IMR-90 (cell line): ENCODE measurements at regions not wholly inside any gene's neighbourhood (a gene's known extent, or its start where the extent isn't known, plus 50 kb on each side); places are given as distances from the start of the nearest gene placed in this dataset.

ENCODE experiments used
- ATAC-seq: fragments of 200-7000 bp; cut with Tn5 transposase; 2 replicates; pipeline ENCODE4 v1.9.1; 2020; ENCODE audit warnings: low read depth, mild to moderate bottlenecking, moderate library complexity
- BruUV-seq: library from RNA; stranded (reverse); fragments of 400-500 nt; replicated peaks from 2 replicates; lab custom pipeline; 2021; lab: Mats Ljungman, UMichigan
- CTCF ChIA-PET: fragments of 300-600 bp; formaldehyde crosslinking; extraction: SDS; loops from one replicate; lab custom pipeline; 2021; ENCODE audit warnings: antibody characterized with exemption; lab: Yijun Ruan, JAX
- POLR2A ChIA-PET: fragments of 300-600 bp; sonication (Branson Sonifier 250); formaldehyde crosslinking; loops from one replicate; lab custom pipeline; 2022; ENCODE audit warnings: antibody characterized with exemption; ENCODE audit not compliant: unreplicated experiment; lab: Charles Lee
- DNase-seq: peaks from one replicate; pipeline ENCODE4 v3.0.0; 2013
- H2AFZ ChIP-seq: replicated peaks from 2 replicates; pipeline ENCODE3; 2013; ENCODE audit warnings: low read length, mild to moderate bottlenecking; ENCODE audit not compliant: poor library complexity
- H2AK5ac ChIP-seq: 2 replicates; pipeline ENCODE4 v1.6.1; 2013; ENCODE audit warnings: low read depth, low read length, inconsistent platforms
- H2AK9ac ChIP-seq: replicated peaks from 2 replicates; pipeline ENCODE3; 2013; ENCODE audit warnings: mild to moderate bottlenecking, low read depth, low read length, moderate library complexity; ENCODE audit not compliant: poor library complexity
- H2BK120ac ChIP-seq: 2 replicates; pipeline ENCODE4 v1.6.1; 2013; ENCODE audit warnings: low read depth, low read length, inconsistent platforms
- H2BK15ac ChIP-seq: 3 replicates; pipeline ENCODE4 v1.6.1; 2013; ENCODE audit warnings: low read depth, low read length, inconsistent platforms
- H2BK20ac ChIP-seq: 2 replicates; pipeline ENCODE4 v1.6.1; 2013; ENCODE audit warnings: low read depth, mild to moderate bottlenecking, inconsistent platforms, low read length, moderate library complexity
- H2BK5ac ChIP-seq: 2 replicates; pipeline ENCODE4 v1.6.1; 2013; ENCODE audit warnings: mild to moderate bottlenecking, low read depth, low read length, inconsistent platforms; ENCODE audit not compliant: poor library complexity, severe bottlenecking
- H3K14ac ChIP-seq: replicated peaks from 2 replicates; pipeline ENCODE4 v1.6.1; 2013; ENCODE audit warnings: low read depth, low read length, inconsistent platforms
- H3K18ac ChIP-seq: 2 replicates; pipeline ENCODE4 v1.6.1; 2013; ENCODE audit warnings: low read depth, low read length, control low read depth
- H3K23ac ChIP-seq: 2 replicates; pipeline ENCODE4 v1.6.1; 2013; ENCODE audit warnings: low read depth, low read length, inconsistent platforms
- H3K27ac ChIP-seq: 2 replicates; pipeline ENCODE4 v1.5.1; 2013; ENCODE audit warnings: mild to moderate bottlenecking, control low read depth, low read length; ENCODE audit not compliant: insufficient read depth
- H3K27me3 ChIP-seq: 2 replicates; pipeline ENCODE4 v1.6.1; 2013; ENCODE audit warnings: low read length; ENCODE audit not compliant: control insufficient read depth, insufficient read depth
- H3K36me3 ChIP-seq: 2 replicates; pipeline ENCODE4 v1.6.1; 2013; ENCODE audit warnings: low read length, mixed read lengths; ENCODE audit not compliant: control insufficient read depth, insufficient read depth
- H3K4ac ChIP-seq: 2 replicates; pipeline ENCODE4 v1.6.1; 2013; ENCODE audit warnings: low read depth, low read length, inconsistent platforms
- H3K4me1 ChIP-seq: 2 replicates; pipeline ENCODE4 v1.6.1; 2013; ENCODE audit warnings: low read length, mixed read lengths; ENCODE audit not compliant: control insufficient read depth, insufficient read depth
- H3K4me2 ChIP-seq: 2 replicates; pipeline ENCODE4 v1.6.1; 2013; ENCODE audit warnings: low read depth, mild to moderate bottlenecking, control low read depth, low read length, moderate library complexity
- H3K4me3 ChIP-seq: 2 replicates; pipeline ENCODE4 v1.5.1; 2013; ENCODE audit warnings: low read depth, mild to moderate bottlenecking, control low read depth, low read length, moderate library complexity; ENCODE audit not compliant: insufficient read depth
- H3K56ac ChIP-seq: 2 replicates; pipeline ENCODE4 v1.6.1; 2013; ENCODE audit warnings: low read length, inconsistent platforms; ENCODE audit not compliant: insufficient read depth; ENCODE audit errors: extremely low read depth
- H3K79me1 ChIP-seq, 2 experiments: 2 replicates each; pipeline ENCODE4 v1.6.1; 2013; ENCODE audit warnings: low read length in 2 of 2, inconsistent platforms in 1 of 2, low read depth in 1 of 2
- H3K9ac ChIP-seq: 2 replicates; pipeline ENCODE4 v1.6.1; 2013; ENCODE audit warnings: low read depth, low read length, control low read depth
- H3K9me1 ChIP-seq: 2 replicates; pipeline ENCODE4 v1.6.1; 2013; ENCODE audit warnings: low read length, inconsistent platforms; ENCODE audit not compliant: insufficient read depth
- H3K9me3 ChIP-seq: 2 replicates; pipeline ENCODE4 v1.6.1; 2013; ENCODE audit warnings: low read length; ENCODE audit not compliant: control insufficient read depth, insufficient read depth
- H4K20me1 ChIP-seq: 2 replicates; pipeline ENCODE4 v1.6.1; 2013; ENCODE audit warnings: low read length, inconsistent platforms; ENCODE audit not compliant: insufficient read depth
- H4K5ac ChIP-seq: 2 replicates; pipeline ENCODE4 v1.6.1; 2013; ENCODE audit warnings: mild to moderate bottlenecking, low read depth, low read length, control low read depth
- H4K8ac ChIP-seq, 2 experiments: 2 replicates each; pipeline ENCODE4 v1.6.1; 2013; ENCODE audit warnings: low read depth in 2 of 2, low read length in 2 of 2, control low read depth in 1 of 2, inconsistent platforms in 1 of 2
- H4K91ac ChIP-seq: 2 replicates; pipeline ENCODE4 v1.6.1; 2013; ENCODE audit warnings: low read depth, low read length, inconsistent platforms; ENCODE audit not compliant: insufficient read depth
- BHLHE40 ChIP-seq: fragments of 150-350 bp; IDR thresholded peaks from 2 replicates; pipeline ENCODE4 v1.6.1; 2016; ENCODE audit warnings: mild to moderate bottlenecking, low read depth, low read length
- CEBPB ChIP-seq: IDR thresholded peaks from 2 replicates; pipeline ENCODE4 v1.6.1; 2012; ENCODE audit warnings: low read depth, low read length, improper control_type of control experiment
- CHD1 ChIP-seq: IDR thresholded peaks from 2 replicates; pipeline ENCODE4 v1.6.1; 2012; ENCODE audit warnings: low read depth, low read length, improper control_type of control experiment
- CTCF ChIP-seq: conservative IDR thresholded peaks from 2 replicates; pipeline ENCODE4 v1.5.1; 2012; ENCODE audit warnings: mild to moderate bottlenecking, low read depth, low read length, improper control_type of control experiment
- FOS ChIP-seq: fragments of 150-350 bp; IDR thresholded peaks from 2 replicates; pipeline ENCODE4 v1.6.1; 2016; ENCODE audit warnings: low read depth, low read length
- MAFK ChIP-seq: IDR thresholded peaks from 2 replicates; pipeline ENCODE4 v1.6.1; 2012; ENCODE audit warnings: low read depth, low read length, improper control_type of control experiment
- MAZ ChIP-seq: IDR thresholded peaks from 2 replicates; pipeline ENCODE4 v1.6.1; 2012; ENCODE audit warnings: low read depth, mild to moderate bottlenecking, low read length, improper control_type of control experiment, moderate library complexity, borderline replicate concordance
- MXI1 ChIP-seq: IDR thresholded peaks from 2 replicates; pipeline ENCODE4 v1.6.1; 2012; ENCODE audit warnings: low read depth, mild to moderate bottlenecking, low read length, moderate library complexity, borderline replicate concordance
- NFE2L2 ChIP-seq: fragments of 150-350 bp; IDR thresholded peaks from 2 replicates; pipeline ENCODE4 v1.6.1; 2016; ENCODE audit warnings: low read depth, mild to moderate bottlenecking, low read length
- POLR2A ChIP-seq: IDR thresholded peaks from 2 replicates; pipeline ENCODE4 v1.6.1; 2012; ENCODE audit warnings: mild to moderate bottlenecking, low read depth, low read length
- RAD21 ChIP-seq: IDR thresholded peaks from 2 replicates; pipeline ENCODE4 v1.6.1; 2012; ENCODE audit warnings: low read length, improper control_type of control experiment
- RCOR1 ChIP-seq: IDR thresholded peaks from 2 replicates; pipeline ENCODE4 v1.6.1; 2012; ENCODE audit warnings: mild to moderate bottlenecking, low read length, improper control_type of control experiment; ENCODE audit not compliant: insufficient replicate concordance
- RFX5 ChIP-seq: IDR thresholded peaks from 2 replicates; pipeline ENCODE4 v1.8.0; 2012; ENCODE audit warnings: low read depth, mild to moderate bottlenecking, low read length, moderate library complexity
- SMC3 ChIP-seq: fragments of 150-350 bp; IDR thresholded peaks from 2 replicates; pipeline ENCODE4 v1.6.1; 2016; ENCODE audit warnings: low read depth, mild to moderate bottlenecking, antibody characterized with exemption, low read length, moderate library complexity
- USF2 ChIP-seq: fragments of 150-350 bp; IDR thresholded peaks from 2 replicates; pipeline ENCODE4 v1.6.1; 2017; ENCODE audit warnings: mild to moderate bottlenecking, antibody characterized with exemption, low read length, low read depth
- WGBS, 2 experiments: methylation state at CpG; one replicate each; pipeline versions ENCODE4 v1.1.5 to v1.1.7; 2013; ENCODE audit warnings: missing lambda C conversion rate in 2 of 2; ENCODE audit not compliant: insufficient read length in 1 of 2; ENCODE audit errors: extremely low coverage in 2 of 2; 5-methylcytosine and 5-hydroxymethylcytosine counted together
- dilution Hi-C: fragments of 300-500 bp; cut with HindIII; formaldehyde crosslinking; loops from one replicate; pipeline ENCODE4 v1.14.3; 2018; ENCODE audit warnings: low sequenced_read_pairs; ENCODE audit not compliant: unreplicated experiment
- in situ Hi-C: fragments of 300-500 bp; cut with MboI; formaldehyde crosslinking; loops from 3 replicates; pipeline ENCODE4 v1.14.3; 2019; ENCODE audit warnings: low sequenced_read_pairs, inconsistent platforms, mixed read lengths
- intact Hi-C: fragments of 100-400 bp; cut with micrococcal nuclease; formaldehyde crosslinking; loops from 2 replicates; pipeline ENCODE4 v1.10.0; 2022
- TF ChIP-seq, protein P1 (sequence below): fragments of 150-350 bp; IDR thresholded peaks from 2 replicates; pipeline ENCODE4 v1.6.1; 2016; ENCODE audit warnings: low read depth, mild to moderate bottlenecking, low read length, moderate library complexity, borderline replicate concordance

DNA sequence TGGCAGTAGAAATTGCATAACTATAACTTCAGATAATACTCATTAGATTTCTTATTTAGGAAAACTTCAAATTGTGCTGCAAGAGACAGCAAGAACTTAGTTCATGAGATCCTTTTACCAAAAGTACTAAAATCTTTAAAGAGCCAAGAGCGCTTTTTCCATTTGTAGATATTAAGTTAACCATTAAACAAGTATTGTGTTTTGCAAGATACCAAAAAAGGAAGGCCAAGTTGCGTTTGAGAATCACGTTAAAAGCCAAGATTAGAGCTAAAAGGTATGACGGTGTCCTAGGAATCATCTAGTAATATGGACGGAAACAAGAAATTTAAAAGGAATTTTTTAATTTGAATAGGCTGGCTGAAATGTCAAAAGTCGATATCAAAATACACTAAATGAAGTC is 361.3 kb upstream of the LYPLAL1 start:
- Histone ChIP-seq H2AK5ac (no peak overlapping the region), H4K20me1 (no peaks in the 10 kb centered on the region), H3K27me3 (no peaks in the 10 kb centered on the region), H2BK5ac (no peak overlapping the region), H2AK9ac (no peak overlapping the region), H3K4me1 (peaks cover 2% of the 10 kb centered on the region), H3K9me3 (no peaks in the 10 kb centered on the region), H3K23ac (no peak overlapping the region), H2BK15ac (no peak overlapping the region), H3K9me1 (no peaks in the 10 kb centered on the region), H3K79me1 (no peaks in the 10 kb centered on the region), H4K5ac (no peak overlapping the region), H3K27ac (no peak overlapping the region), H4K8ac (no peak overlapping the region), H3K4me3 (no peak overlapping the region), H3K4ac (no peak overlapping the region), H2BK20ac (no peak overlapping the region), H3K4me2 (no peak overlapping the region), H3K18ac (no peak overlapping the region), H2AFZ (no peak overlapping the region), H3K14ac (no peak overlapping the region), H3K36me3 (no peaks in the 10 kb centered on the region), H4K91ac (no peak overlapping the region), H2BK120ac (no peak overlapping the region), H3K56ac (no peak overlapping the region), H3K9ac (no peak overlapping the region)
- dilution Hi-C loops = no loop called here
- no CpG with 5 or more reads among the region's 6 CpGs for WGBS, 2 experiments
- POLR2A ChIA-PET = no interaction called here
- no peak for TF ChIP-seq CEBPB
- no peak for TF ChIP-seq RCOR1
- TF ChIP-seq FOS = no peak
- no peak for TF ChIP-seq CHD1
- TF ChIP-seq MAFK = no peak
- TF ChIP-seq, protein P1, sequence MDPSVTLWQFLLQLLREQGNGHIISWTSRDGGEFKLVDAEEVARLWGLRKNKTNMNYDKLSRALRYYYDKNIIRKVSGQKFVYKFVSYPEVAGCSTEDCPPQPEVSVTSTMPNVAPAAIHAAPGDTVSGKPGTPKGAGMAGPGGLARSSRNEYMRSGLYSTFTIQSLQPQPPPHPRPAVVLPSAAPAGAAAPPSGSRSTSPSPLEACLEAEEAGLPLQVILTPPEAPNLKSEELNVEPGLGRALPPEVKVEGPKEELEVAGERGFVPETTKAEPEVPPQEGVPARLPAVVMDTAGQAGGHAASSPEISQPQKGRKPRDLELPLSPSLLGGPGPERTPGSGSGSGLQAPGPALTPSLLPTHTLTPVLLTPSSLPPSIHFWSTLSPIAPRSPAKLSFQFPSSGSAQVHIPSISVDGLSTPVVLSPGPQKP = no peak
- no peak for TF ChIP-seq MXI1
- TF ChIP-seq RFX5 = no peak
- no peak for TF ChIP-seq CTCF
- TF ChIP-seq POLR2A = no peak
- TF ChIP-seq SMC3 = no peak
- TF ChIP-seq USF2 = no peak
- TF ChIP-seq RAD21 = no peak
- no peak for TF ChIP-seq NFE2L2
- no peak for TF ChIP-seq MAZ
- no peak for TF ChIP-seq BHLHE40
- intact Hi-C loops = no loop called here
- DNase-seq (no peak), ATAC-seq (no peak)
- CTCF ChIA-PET = no interaction called here
- no TSS peak for BruUV-seq
- in situ Hi-C loops = no loop called here
